RCC 7860 (cell line): ENCODE measurements at regions not wholly inside any gene's neighbourhood (a gene's known extent, or its start where the extent isn't known, plus 50 kb on each side); places are given as distances from the start of the nearest gene placed in this dataset.
A peak's percentile ranks its signal among the peaks of the same experiment; 100 is the strongest.
"Not testable (repeated sequence)": the region's sequence is repeated elsewhere in the genome, so short reads cannot be mapped to it uniquely, and the experiment has no call there.

ENCODE experiments used
- DNase-seq: peaks from one replicate; pipeline ENCODE4 v3.0.0-alpha.2; 2015; ENCODE audit warnings: low spot score
- FAIRE-seq: peaks from 2 replicates; lab custom pipeline; 2012; peaks lifted over from hg19 to GRCh38; lab: Jason Lieb, UNC

DNA sequence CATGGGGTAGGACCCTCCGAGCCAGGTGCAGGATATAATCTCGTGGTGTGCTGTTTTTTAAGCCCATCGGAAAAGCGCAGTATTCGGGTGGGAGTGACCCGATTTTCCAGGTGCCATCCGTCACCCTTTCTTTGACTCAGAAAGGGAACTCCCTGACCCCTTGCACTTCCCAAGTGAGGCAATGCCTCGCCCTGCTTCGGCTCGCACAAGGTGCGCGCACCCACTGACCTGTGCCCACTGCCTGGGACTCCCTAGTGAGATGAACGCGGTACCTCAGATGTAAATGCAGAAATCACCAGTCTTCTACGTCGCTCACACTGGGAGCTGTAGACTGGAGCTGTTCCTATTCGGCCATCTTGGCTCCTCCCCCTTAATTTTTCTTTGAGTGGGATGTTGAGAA, 382.9 kb upstream of the ISX start:
- not testable (repeated sequence) for FAIRE-seq, DNase-seq

DNA sequence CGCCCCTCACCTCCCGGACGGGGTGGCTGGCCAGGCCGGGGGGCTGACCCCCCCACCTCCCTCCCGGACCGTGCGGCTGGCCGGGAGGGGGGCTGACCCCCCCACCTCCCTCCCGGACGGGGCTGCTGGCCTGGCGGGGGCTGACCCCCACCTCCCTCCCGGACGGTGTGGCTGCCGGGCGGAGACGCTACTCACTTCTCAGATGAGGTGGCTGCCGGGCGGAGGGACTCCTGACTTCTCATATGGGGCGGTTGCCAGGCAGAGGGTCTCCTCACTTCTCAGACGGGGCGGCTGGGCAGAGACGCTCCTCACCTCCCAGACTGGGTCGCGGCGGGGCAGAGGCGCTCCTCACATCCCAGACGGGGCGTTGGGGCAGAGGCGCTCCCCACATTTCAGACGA, 381.7 kb upstream of the ISX start:
- not testable (repeated sequence) for FAIRE-seq, DNase-seq

DNA sequence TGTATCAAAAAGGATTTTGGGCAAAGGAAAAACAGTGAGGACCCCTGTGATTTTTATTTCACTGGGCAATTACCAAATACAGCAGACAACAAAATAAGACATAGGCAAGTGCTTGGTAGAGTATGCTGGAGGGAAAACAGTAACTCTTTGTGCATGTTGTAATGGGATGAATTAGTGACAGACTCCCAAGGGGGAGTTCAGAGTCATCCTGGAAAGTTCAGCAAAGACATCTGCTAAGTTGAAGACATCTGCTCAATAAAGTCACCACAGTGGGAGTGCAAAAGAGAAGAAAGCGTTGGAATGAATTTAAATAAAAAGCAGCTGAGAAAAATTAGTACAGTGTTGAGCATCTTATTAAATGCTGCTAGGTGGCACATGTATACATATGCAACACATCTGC, 378.8 kb upstream of the ISX start:
- FAIRE-seq (no peak), DNase-seq (no peak)

DNA sequence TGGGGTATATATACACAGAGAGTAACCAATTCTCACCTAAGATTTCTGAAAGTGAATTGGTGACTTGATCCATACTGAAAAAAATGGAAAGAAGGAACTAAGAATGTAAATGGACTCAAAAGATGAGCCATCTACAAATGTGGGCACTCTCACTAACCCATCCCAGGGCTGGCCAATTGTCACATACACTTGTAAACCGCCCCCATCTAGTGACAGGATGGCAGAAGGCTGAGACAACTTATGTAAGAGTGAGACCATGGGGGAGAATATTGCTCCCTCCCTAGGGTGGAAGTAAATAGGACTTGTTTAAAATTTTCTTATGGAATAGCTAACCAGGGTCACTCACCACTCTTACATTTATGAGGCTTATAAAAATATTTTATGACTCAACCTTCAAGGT, 377.1 kb upstream of the ISX start:
- DNase-seq = no peak
- FAIRE-seq = no peak

DNA sequence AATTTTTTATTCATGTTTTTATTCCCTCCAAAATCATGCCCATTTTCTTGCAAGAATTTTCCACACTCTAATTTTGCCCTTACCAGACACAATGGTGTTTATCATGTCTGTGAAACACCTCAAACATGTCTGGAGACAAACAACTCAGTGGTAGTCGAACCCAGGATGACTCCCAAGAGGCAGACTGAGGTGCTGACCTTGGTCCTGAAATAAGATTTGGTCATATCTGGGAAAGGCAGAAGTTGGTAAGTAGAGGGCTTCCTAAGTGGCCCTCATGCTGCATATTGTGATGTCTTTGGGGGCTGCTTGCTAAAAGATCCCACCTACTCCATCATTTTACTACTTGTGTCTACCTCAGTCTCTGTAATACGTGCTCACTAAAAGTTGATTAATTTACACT, 369.4 kb upstream of the ISX start:
- no peak for DNase-seq
- FAIRE-seq = no peak

DNA sequence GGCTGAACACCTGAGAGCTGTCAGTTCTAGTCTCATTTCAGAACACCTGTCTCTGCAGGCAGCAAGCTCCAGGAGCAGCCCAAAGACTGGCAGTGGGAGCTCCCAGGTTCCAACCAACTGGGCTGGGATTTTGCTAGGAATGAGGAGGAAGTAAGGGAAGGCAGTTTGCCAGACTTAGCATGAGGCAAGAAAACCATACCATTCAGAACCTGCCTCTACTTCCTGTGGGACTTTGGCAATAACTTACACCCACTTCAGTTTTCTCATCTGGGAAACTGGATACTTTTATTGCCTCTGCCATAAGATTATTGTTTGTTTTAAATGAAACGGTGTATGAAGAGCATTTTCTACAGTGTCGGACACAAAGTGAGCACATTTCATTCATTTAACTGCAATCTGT, 363.7 kb upstream of the ISX start:
- DNase-seq (no peak), FAIRE-seq (no peak)

DNA sequence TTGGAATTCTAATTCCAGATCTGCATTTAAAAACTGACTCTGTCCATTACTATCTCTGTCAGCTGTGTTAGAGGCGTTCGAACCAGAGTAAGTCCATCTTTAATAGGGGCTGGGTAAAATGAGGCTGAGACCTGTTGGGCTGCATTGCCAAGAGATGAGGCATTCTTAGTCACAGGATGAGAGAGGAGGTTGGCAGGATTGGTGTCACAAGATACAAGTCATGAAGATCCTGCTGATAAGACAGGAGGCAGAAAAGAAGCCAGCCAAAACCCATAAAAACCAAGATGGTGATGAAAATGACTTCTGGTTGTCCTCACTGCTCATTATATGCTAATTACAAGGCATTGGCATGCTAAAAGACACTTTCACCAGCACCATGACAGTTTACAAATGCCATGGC, 356.3 kb upstream of the ISX start:
- DNase-seq (peak; percentile 74), FAIRE-seq (peak; percentile 58)

DNA sequence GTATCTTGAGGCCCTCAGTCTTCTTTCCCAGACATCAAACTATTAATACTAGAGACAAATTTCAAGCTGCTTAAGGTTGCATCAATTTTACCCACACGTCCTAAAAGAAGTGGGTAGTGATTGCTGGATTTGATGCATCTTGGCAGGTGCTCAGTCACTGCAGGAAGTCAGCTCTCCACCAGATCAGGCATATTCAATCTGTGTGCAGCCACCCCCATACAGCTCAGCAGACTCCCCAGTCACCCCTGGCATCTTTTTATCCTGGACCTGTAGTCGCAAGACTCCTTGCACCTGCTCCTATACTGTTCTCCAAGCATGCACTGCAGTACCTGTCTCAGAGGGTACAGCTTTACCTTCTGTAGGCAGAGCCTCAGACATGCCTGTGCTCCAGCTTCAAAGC, 343.1 kb upstream of the ISX start:
- DNase-seq (no peak), FAIRE-seq (no peak)

DNA sequence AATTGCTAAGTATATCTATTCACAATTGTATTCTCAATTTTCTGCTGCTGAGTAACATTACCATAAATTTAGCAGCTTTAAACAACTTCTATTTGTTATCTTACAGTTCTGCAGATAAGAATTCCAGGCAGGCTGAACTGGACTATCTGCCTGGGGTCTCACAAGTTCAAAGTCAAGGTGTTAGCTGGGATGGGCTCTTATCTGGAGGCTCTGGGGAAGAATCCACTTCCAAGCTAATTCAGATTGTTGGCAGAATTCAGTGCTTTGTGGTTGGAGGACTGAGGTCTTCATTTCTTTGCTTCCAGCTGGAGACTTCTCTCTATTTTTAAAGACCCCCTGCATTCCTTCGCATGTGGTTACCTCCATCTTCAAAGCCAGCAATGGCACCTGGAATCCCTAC, 329.9 kb upstream of the ISX start:
- no peak for FAIRE-seq
- DNase-seq = no peak

DNA sequence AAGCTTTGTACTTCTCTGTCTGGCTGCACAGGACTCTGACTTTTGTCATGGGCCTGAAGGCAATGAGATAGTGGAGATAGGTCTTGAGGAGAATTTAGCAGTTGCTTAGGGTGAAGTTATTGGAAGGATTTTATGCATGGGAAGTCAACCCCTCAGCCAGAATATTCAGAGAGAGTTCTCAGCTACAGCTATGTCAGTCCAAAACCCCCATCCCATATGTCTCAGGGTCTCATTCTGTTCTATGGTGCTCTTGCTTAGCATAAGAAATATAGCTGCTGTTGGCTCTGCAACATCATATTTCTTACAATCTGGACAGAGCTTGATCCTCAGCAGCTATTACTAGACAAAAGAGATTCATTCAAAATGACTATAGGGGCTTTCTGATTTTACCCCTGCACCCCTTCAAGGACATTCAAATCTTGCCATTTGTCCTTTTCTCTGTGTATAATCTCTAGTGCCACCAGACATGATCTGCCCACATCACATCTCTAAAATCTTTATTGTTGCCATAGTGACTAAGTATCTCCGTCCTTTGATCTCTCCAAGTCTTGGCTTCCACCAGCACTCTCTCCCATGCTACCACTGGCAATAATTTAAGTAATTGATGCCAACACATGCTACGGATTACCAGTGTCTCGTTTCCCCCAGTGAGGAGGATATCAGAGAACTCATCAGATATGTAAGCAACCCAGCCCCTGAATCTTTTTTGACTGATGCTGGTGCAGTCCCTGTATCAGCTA, 327.1 kb upstream of the ISX start:
- no peak for FAIRE-seq

DNA sequence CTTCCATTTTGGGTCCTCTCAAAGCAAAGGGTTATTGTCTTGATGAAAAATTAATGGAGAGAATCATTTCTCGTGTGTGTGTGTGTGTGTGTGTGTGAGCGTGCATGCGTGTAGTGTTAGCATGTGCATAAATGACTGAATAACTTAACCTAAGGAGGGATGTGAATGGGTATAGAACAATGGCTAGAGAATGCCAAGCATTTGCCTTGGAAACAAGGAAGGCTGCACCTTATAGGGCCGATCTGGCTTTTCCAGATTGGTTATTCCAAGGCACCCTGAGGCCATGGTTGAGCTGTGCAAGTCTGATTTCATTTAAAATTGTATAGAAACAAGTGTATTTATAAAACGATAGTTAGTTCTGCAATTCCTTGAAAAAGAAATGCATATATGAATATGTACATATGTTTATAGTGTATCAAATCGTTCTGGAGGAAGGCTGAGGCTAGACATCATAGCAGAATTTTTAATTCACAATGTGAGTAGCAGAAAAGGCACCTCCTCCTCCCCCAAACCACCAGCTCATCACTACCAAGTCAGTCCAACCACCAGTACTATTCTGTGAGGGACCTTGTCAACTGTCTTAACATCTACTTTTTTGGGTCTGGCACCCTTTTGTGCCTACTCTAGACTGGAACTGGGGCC, 322.7 kb upstream of the ISX start:
- no peak for DNase-seq

More for the DNA sequence above, 327.1 kb upstream of the ISX start:
- no peak for DNase-seq

DNA sequence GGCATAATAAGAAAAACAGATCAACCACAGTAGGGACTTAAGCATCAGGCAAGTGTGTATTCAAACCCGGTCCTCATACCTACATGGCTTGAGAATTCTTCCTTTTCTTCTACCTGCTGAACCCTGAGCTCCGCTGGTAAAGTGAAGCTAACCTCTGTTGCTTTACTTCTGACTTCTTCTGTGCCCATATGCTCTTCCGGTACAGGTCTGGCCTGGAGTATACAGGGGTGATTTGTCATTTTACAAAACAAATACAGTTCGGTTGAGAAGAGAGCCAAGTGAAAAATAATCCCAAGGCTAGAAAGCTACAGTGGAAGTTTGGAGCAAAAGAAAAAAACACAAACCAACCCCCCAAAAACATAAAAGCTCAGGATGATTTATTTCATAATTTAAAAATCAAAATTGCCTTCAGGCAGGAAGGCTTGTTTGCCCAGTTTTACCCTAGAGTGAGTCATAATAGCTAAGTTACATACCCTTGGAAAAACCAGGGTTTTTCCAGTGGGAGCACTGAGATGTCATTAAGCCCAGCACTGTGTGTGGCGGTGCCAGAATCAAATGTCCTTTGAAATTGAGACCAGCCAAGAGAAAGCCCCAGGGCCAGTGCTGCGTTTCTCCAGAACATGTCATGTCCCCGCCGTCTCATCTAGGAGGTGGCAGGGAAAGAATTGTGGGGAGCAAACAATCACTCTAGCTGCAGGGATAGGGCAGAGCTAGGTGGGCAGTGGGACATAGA, 305.5 kb upstream of the ISX start:
- FAIRE-seq = peak; percentile 7

More for the DNA sequence above, 322.7 kb upstream of the ISX start:
- no peak for FAIRE-seq

DNA sequence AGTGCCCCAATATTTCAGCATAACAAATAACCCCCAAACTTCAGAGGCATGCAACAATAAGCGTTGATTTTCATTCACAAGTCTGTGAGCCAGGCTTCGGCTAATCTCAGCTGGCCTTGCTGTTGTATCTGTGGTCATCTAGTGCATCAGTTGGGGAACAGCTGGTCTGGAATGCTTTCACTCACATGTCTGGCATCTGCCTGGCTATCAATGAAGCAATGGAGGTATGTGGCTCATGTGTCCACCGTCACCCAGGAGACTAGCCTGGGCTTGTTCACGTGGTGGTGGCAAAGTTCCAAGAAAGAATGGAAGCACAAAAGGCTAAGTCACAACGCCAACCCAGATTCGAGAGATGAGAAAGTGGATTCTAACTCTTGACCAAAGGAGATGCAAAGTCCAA, 304.8 kb upstream of the ISX start:
- peak; percentile 47 for DNase-seq
- FAIRE-seq = no peak

More for the DNA sequence above, 305.5 kb upstream of the ISX start:
- peak; percentile 39 for DNase-seq

DNA sequence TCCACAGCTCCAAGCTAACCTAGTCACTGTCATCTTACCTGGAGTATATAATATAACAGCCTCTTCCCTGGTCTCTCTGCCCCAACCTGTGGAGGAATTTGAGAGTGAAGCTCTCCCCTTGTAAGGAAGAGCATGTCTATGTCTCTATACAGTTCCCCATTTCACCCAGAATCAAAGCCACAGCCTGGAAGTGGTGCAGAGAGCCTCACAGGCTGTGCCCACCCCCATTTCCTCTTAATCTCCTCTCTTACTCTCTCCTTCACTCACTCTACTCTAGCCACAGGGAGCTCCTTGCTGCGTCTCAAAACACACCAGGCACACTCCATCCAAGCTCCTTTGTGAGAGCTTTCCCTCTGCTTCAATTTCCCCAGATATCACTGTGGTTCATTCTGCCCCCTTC, 302.5 kb upstream of the ISX start:
- no peak for FAIRE-seq
- no peak for DNase-seq

DNA sequence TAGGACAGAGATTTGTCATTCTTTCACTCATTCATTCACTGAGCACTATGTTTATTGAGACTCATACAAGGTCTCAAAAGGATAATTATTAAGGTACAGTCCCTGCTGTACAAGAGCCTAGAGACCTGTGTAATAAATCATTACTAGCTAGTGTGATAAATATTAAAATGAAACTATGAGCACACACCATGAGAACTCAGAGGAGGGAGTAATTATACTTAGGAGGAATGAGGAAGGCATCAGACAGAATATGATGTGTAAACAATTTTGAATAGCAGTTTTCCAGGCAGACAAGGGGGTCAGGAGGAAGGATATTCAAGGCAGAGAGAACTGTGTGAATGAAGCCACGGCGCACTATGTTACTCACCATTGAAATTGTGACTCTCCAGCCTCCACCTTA, 300.8 kb upstream of the ISX start:
- DNase-seq = no peak
- FAIRE-seq = no peak

DNA sequence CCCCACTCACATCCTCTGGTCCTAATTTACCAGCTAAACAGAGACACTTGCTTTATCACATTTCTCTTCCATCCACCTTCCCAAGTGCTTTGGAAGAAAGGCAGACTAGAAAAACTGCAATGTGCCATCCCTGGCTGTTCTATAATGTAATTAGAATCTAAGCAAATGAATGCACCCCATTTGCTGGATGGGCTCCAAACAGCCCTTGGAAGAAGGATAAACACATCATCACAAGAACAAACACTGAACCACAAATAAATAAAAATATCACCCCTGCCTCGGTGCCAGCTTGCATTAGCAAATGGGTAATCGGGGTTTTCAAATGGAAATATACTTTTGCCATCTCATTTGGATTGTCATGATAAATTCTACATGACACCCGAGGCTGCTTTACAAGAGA, 296.6 kb upstream of the ISX start:
- no peak for FAIRE-seq
- DNase-seq = no peak

DNA sequence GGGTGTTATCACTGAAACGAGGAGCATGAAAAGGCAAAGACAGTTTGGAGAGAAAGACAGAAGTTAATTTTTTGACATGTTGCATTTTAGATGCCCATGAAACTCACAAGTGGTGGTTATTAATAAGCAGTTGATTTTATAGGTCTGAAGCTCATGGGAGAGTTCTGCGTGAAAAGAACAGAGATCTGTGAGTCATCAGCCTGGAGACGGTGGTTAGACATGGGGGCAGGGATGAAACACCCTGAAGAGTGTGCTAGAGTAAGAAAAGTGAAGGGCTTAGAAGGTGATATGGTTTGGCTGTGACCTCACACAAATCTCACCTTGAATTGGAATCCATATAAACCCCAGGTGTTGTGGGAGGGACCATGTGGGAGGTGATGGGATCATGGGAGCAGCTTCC, 289.1 kb upstream of the ISX start:
- peak; percentile 70 for FAIRE-seq
- peak; percentile 48 for DNase-seq

DNA sequence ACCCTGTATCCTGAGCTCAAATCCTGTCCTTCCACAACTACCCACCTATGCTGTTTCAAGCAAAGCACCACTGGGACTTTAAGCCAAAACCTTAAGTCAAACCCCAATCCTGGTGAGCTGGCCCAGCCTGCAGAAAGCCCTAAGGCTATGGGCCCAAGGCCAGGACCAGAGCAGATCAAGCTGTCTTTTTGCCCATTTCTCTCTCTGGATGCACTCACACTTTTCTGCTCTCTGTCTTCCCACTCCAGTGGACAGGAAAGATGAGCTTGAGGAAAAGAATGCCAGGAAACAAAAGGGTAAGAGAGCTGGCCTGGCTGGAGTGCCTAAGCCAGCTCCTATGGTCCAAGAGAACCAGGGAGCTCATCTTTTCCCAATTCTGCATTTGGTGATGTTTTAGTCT, 284.3 kb upstream of the ISX start:
- no peak for DNase-seq
- FAIRE-seq = no peak

DNA sequence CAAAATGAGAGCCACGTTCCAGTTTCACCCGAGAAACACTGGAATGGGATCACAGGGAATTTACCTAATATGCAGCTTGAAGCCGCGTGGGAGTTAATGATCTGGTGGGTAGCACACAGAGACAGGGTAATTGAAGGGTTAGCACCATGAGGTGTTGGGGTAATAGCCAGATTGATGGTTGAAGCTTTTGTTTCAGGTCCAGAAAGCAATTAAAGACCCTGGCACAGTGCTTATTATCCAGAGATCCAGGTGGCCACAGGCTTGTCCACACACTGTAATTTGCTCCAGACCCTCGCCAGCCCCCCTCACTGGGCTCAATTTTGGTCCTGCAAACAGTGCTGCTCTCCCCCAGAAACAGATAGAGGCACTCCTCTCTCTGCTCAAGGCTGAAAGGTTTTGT, 282.5 kb upstream of the ISX start:
- no peak for FAIRE-seq

DNA sequence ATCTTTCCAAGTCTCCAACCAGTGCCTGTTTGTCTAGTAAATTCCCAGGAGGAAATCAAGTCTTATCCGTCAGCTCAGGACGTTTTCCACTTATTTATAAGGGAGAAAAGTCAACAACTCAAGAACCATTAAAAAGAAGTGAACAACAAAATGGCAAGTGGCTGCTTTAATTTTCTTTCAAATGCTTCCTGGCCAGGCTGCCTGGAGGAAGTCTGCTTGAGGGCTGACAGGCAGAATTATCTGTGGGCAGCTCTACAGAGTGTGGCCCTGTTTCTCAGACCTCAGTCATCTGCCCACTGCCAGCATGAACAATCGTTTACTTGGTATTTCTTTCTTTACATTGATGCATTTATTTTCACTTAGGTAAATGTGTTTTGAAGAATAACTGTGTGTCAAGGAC, 281.9 kb upstream of the ISX start:
- no peak for FAIRE-seq
- DNase-seq = no peak

More for the DNA sequence above, 282.5 kb upstream of the ISX start:
- DNase-seq = no peak

DNA sequence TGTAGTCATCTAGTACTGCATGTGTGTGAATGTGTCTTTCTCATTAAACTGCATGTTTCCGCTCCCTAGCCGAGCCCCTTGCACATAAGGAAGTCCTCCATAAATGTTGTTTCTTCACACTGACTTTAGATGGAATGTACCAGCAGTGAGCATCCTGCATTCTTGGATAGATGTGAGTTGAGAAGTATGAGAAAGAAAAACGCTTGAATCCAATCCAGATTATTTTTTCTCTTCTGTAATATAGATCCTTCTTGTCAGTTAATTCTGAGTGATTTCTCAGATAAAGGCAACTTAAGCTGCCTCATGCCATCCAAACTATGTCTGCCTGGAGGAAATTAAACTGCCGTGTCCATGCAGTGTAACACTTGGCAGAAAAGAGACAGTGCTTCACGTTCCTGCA, 268.1 kb upstream of the ISX start:
- DNase-seq (no peak), FAIRE-seq (no peak)

DNA sequence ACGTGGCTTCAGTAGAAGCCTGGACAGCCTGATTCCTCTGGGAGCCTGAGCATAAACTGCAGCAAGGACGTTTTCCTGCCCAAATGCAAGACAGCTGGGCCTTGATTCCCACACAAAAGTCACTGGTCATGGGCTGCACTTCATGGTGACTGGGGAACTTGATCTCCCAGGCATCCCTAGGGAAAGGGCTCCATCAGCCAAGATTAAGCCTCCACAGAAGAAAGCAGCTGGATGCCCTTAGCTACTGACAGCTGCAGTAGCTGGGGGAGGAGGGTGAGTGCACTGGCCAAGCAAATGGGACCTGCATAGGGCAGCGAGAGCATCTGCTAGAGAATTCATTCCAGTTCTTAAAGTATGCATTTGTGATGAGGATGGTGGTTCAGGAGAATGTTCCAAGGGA, 267.4 kb upstream of the ISX start:
- FAIRE-seq = no peak
- no peak for DNase-seq
